Right lobe of liver (tissue), 4 donors: ENCODE measurements at regions not wholly inside any gene's neighbourhood (a gene's known extent, or its start where the extent isn't known, plus 50 kb on each side); places are given as distances from the start of the nearest gene placed in this dataset.

Source experiments
- CTCF ChIP-seq, 4 donors: fragments of 200-600 bp in 3 of 4; fragments of 450-650 bp in 1 of 4; IDR thresholded peaks; one replicate each; pipeline versions ENCODE4 v1.5.1 to v1.8.0; 2016 to 2022; ENCODE audit warnings: antibody characterized with exemption in 4 of 4, mild to moderate bottlenecking in 2 of 4
- POLR2A ChIP-seq: fragments of 450-650 bp; IDR thresholded peaks from one replicate; pipeline ENCODE4 v1.6.1; 2017; ENCODE audit warnings: antibody characterized with exemption, mild to moderate bottlenecking
- donor health status: DM: no; HTN: no; CAD: no.
- donor health status: DM: no; HTN: no; CAD: no.
- donor health status: DM: no; HTN: yes; CAD: no.

GRCh38 chr5:88108490-88109279, 160.0 kb downstream of the TMEM161B start:
- TF ChIP-seq CTCF (IDR thresholded peaks at IDR 0.05), result no peak
- TF ChIP-seq POLR2A, result no peak
